Astrocyte (in vitro differentiated cells and primary cell): ENCODE measurements at regions not wholly inside any gene's neighbourhood (a gene's known extent, or its start where the extent isn't known, plus 50 kb on each side); places are given as distances from the start of the nearest gene placed in this dataset.

Experiments
- DNase-seq: peaks from one replicate; pipeline ENCODE4 v3.0.0-alpha.2; 2010; ENCODE audit warnings: low read depth
- FAIRE-seq: peaks from 2 replicates; lab custom pipeline; 2011; peaks lifted over from hg19 to GRCh38; lab: Jason Lieb, UNC
- H2AFZ ChIP-seq: 2 replicates; pipeline ENCODE4 v1.6.0; 2012; ENCODE audit warnings: low read depth, low read length, inconsistent platforms
- H3K27ac ChIP-seq: 2 replicates; pipeline ENCODE4 v1.5.1; 2011; ENCODE audit warnings: low read depth, low read length, inconsistent platforms
- H3K27me3 ChIP-seq: 2 replicates; pipeline ENCODE4 v1.6.0; 2011; ENCODE audit warnings: low read length, inconsistent platforms; ENCODE audit not compliant: insufficient read depth
- H3K36me3 ChIP-seq: 2 replicates; pipeline ENCODE4 v1.5.1; 2011; ENCODE audit warnings: low read length, inconsistent platforms; ENCODE audit not compliant: insufficient read depth
- H3K4me1 ChIP-seq: 2 replicates; pipeline ENCODE4 v1.5.1; 2011; ENCODE audit warnings: low read length, inconsistent platforms; ENCODE audit not compliant: insufficient read depth
- H3K4me2 ChIP-seq: 2 replicates; pipeline ENCODE4 v1.6.0; 2012; ENCODE audit warnings: low read length, inconsistent platforms
- H3K4me3 ChIP-seq: 2 replicates; pipeline ENCODE4 v1.5.1; 2011; ENCODE audit warnings: low read depth, mild to moderate bottlenecking, low read length, inconsistent platforms; ENCODE audit not compliant: insufficient read depth
- H3K79me2 ChIP-seq: 2 replicates; pipeline ENCODE4 v1.6.0; 2012; ENCODE audit warnings: mild to moderate bottlenecking, low read length, inconsistent platforms; ENCODE audit not compliant: insufficient read depth
- H3K9ac ChIP-seq: 2 replicates; pipeline ENCODE4 v1.6.0; 2012; ENCODE audit warnings: mild to moderate bottlenecking, low read length, inconsistent platforms
- H3K9me3 ChIP-seq: 2 replicates; pipeline ENCODE4 v1.5.1; 2012; ENCODE audit warnings: low read depth, mild to moderate bottlenecking, low read length, inconsistent platforms; ENCODE audit not compliant: insufficient read depth
- H4K20me1 ChIP-seq: 2 replicates; pipeline ENCODE4 v1.6.0; 2012; ENCODE audit warnings: low read length, inconsistent platforms; ENCODE audit not compliant: insufficient read depth
- H3K27ac Mint-ChIP-seq: one replicate; pipeline ENCODE4 v1.8.0; 2021; ENCODE audit warnings: mild to moderate bottlenecking, mixed read lengths; ENCODE audit not compliant: unreplicated experiment
- H3K27me3 Mint-ChIP-seq: one replicate; pipeline ENCODE4 v1.8.0; 2021; ENCODE audit warnings: low read depth, mixed read lengths; ENCODE audit not compliant: unreplicated experiment
- H3K36me3 Mint-ChIP-seq: one replicate; pipeline ENCODE4 v1.8.0; 2021; ENCODE audit warnings: low read depth, mixed read lengths; ENCODE audit not compliant: unreplicated experiment
- H3K4me1 Mint-ChIP-seq: one replicate; pipeline ENCODE4 v1.8.0; 2021; ENCODE audit warnings: low read depth, mixed read lengths; ENCODE audit not compliant: unreplicated experiment
- H3K4me3 Mint-ChIP-seq: one replicate; pipeline ENCODE4 v1.8.0; 2021; ENCODE audit warnings: mild to moderate bottlenecking, moderate library complexity, mixed read lengths; ENCODE audit not compliant: unreplicated experiment
- H3K9me3 Mint-ChIP-seq: one replicate; pipeline ENCODE4 v1.8.0; 2021; ENCODE audit warnings: mild to moderate bottlenecking, mixed read lengths; ENCODE audit not compliant: unreplicated experiment
- CTCF ChIP-seq: IDR thresholded peaks from 2 replicates; pipeline ENCODE4 v1.5.1; 2011; ENCODE audit warnings: low read depth, mild to moderate bottlenecking, inconsistent platforms, low read length, moderate library complexity; ENCODE audit not compliant: insufficient read depth
- EZH2 ChIP-seq: IDR thresholded peaks from 2 replicates; pipeline ENCODE4 v1.6.1; 2012; ENCODE audit warnings: mild to moderate bottlenecking, low read length, inconsistent platforms; ENCODE audit not compliant: insufficient read depth

GRCh38 chr3:178099862-178100261, 436.4 kb upstream of the KCNMB2 start:
- no peaks in the 10 kb centered on the region for H3K4me1 ChIP-seq

GRCh38 chr3:178100908-178101307, 435.3 kb upstream of the KCNMB2 start:
- Mint-ChIP-seq H3K4me1 (peaks cover 3% of the 10 kb centered on the region), H3K4me3 (no peak overlapping the region), H3K36me3 (no peaks in the 10 kb centered on the region), H3K27ac (no peak overlapping the region), H3K9me3 (no peaks in the 10 kb centered on the region), H3K27me3 (no peaks in the 10 kb centered on the region)
- Histone ChIP-seq H3K4me2 (no peak overlapping the region), H4K20me1 (no peaks in the 10 kb centered on the region), H3K27me3 (no peaks in the 10 kb centered on the region), H3K4me3 (no peak overlapping the region), H2AFZ (no peak overlapping the region), H3K36me3 (no peaks in the 10 kb centered on the region), H3K4me1 (no peaks in the 10 kb centered on the region), H3K9me3 (no peaks in the 10 kb centered on the region), H3K9ac (no peak overlapping the region), H3K27ac (no peak overlapping the region), H3K79me2 (no peaks in the 10 kb centered on the region)
- no peak for TF ChIP-seq EZH2
- TF ChIP-seq CTCF: no peak
- no peak for FAIRE-seq
- peak; percentile 47 for DNase-seq

More at GRCh38 chr3:178099862-178100261, 436.4 kb upstream of the KCNMB2 start:
- Mint-ChIP-seq H3K27ac (no peak overlapping the region), H3K4me1 (peaks cover 3% of the 10 kb centered on the region), H3K4me3 (no peak overlapping the region), H3K9me3 (no peaks in the 10 kb centered on the region), H3K27me3 (no peaks in the 10 kb centered on the region), H3K36me3 (no peaks in the 10 kb centered on the region)
- TF ChIP-seq CTCF: no peak
- TF ChIP-seq EZH2: no peak
- Histone ChIP-seq H3K27ac (no peak overlapping the region), H3K79me2 (no peaks in the 10 kb centered on the region), H3K4me2 (no peak overlapping the region), H3K9ac (no peak overlapping the region), H3K9me3 (no peaks in the 10 kb centered on the region), H3K4me3 (no peak overlapping the region), H4K20me1 (no peaks in the 10 kb centered on the region), H3K36me3 (no peaks in the 10 kb centered on the region), H2AFZ (no peak overlapping the region), H3K27me3 (no peaks in the 10 kb centered on the region)
- DNase-seq: no peak
- FAIRE-seq: peak; percentile 43

- Histone ChIP-seq H2AFZ (no peak overlapping the region), H3K36me3 (no peaks in the 10 kb centered on the region), H3K4me3 (no peak overlapping the region), H3K4me2 (no peak overlapping the region), H3K9me3 (no peaks in the 10 kb centered on the region), H3K27ac (no peak overlapping the region), H4K20me1 (no peaks in the 10 kb centered on the region), H3K79me2 (no peaks in the 10 kb centered on the region), H3K4me1 (no peaks in the 10 kb centered on the region), H3K27me3 (no peaks in the 10 kb centered on the region), H3K9ac (no peak overlapping the region)
- H3K27ac Mint-ChIP-seq: no peak overlapping the region
- H3K36me3 Mint-ChIP-seq: no peaks in the 10 kb centered on the region
- no peak overlapping the region for H3K4me3 Mint-ChIP-seq
- H3K9me3 Mint-ChIP-seq: no peaks in the 10 kb centered on the region
- H3K27me3 Mint-ChIP-seq: no peaks in the 10 kb centered on the region
- DNase-seq (no peak), FAIRE-seq (no peak)
- no peaks in the 10 kb centered on the region for H3K4me1 Mint-ChIP-seq
- no peak for TF ChIP-seq EZH2
- TF ChIP-seq CTCF: no peak
Measured at GRCh38 chr3:178103140-178103539, 433.1 kb upstream of the KCNMB2 start.
